ENCODE measurements at regions not wholly inside any gene's neighbourhood (a gene's known extent, or its start where the extent isn't known, plus 50 kb on each side); places are given as distances from the start of the nearest gene placed in this dataset.

GRCh38 chr6:94362061-94362864, 942.9 kb upstream of the EPHA7 start:
- H3K27ac ChIP-seq = no peak overlapping the region
- H3K9me3 ChIP-seq = peaks cover 0 to 7% of the 10 kb centered on the region in 2 donors
- no peaks in the 10 kb centered on the region for H3K27me3 ChIP-seq
- TF ChIP-seq CTCF (IDR thresholded peaks at IDR 0.05) = no peak
- ATAC-seq = no peak
- H3K36me3 ChIP-seq = no peaks in the 10 kb centered on the region
- no peak overlapping the region for H3K4me3 ChIP-seq
- DNase-seq = peak in 1 of 4 donors; percentile 77
- no peaks in the 10 kb centered on the region for H3K4me1 ChIP-seq
- intact Hi-C loops (cut with DNase I) = no loop called here

- Histone ChIP-seq H3K27ac (no peak overlapping the region), H3K4me3 (no peak overlapping the region), H3K36me3 (no peaks in the 10 kb centered on the region), H3K9me3 (peaks cover 0 to 7% of the 10 kb centered on the region in 2 donors), H3K27me3 (no peaks in the 10 kb centered on the region), H3K4me1 (no peaks in the 10 kb centered on the region)
- intact Hi-C loops (cut with DNase I) = no loop called here
- ATAC-seq (no peak), DNase-seq (no peak)
- no peak for TF ChIP-seq CTCF (IDR thresholded peaks at IDR 0.05)
These were observed 942.1 kb upstream of the EPHA7 start for GRCh38 chr6:94361304-94362060.

- Histone ChIP-seq H3K36me3 (no peaks in the 10 kb centered on the region), H3K4me3 (no peak overlapping the region), H3K4me1 (no peaks in the 10 kb centered on the region), H3K27me3 (no peaks in the 10 kb centered on the region), H3K27ac (no peak overlapping the region), H3K9me3 (peaks cover 0 to 7% of the 10 kb centered on the region in 2 donors)
- TF ChIP-seq CTCF (IDR thresholded peaks at IDR 0.05) = no peak
- no peak for ATAC-seq
- intact Hi-C loops (cut with DNase I) = no loop called here
- no peak for DNase-seq
These were observed 938.1 kb upstream of the EPHA7 start for GRCh38 chr6:94357381-94357980.

GRCh38 chr6:94350833-94351232, 931.5 kb upstream of the EPHA7 start:
- H3K27ac ChIP-seq = no peak overlapping the region
- no peak for TF ChIP-seq CTCF (IDR thresholded peaks at IDR 0.05)
- ATAC-seq (no peak), DNase-seq (no peak)
- no peaks in the 10 kb centered on the region for H3K36me3 ChIP-seq
- H3K4me3 ChIP-seq = no peak overlapping the region
- H3K4me1 ChIP-seq = no peaks in the 10 kb centered on the region
- no peaks in the 10 kb centered on the region for H3K27me3 ChIP-seq
- no peaks in the 10 kb centered on the region for H3K9me3 ChIP-seq
- intact Hi-C loops (cut with DNase I) = no loop called here

GRCh38 chr6:94349227-94349626, 929.9 kb upstream of the EPHA7 start:
- TF ChIP-seq CTCF (IDR thresholded peaks at IDR 0.05) = no peak
- Histone ChIP-seq H3K4me3 (no peak overlapping the region), H3K9me3 (no peaks in the 10 kb centered on the region), H3K27me3 (no peaks in the 10 kb centered on the region), H3K36me3 (no peaks in the 10 kb centered on the region), H3K4me1 (no peaks in the 10 kb centered on the region), H3K27ac (no peak overlapping the region)
- ATAC-seq (no peak), DNase-seq (no peak)
- intact Hi-C loops (cut with DNase I) = no loop called here
